ACHN (cell line): ENCODE measurements at regions not wholly inside any gene's neighbourhood (a gene's known extent, or its start where the extent isn't known, plus 50 kb on each side); places are given as distances from the start of the nearest gene placed in this dataset.
"Not testable (repeated sequence)": the region's sequence is repeated elsewhere in the genome, so short reads cannot be mapped to it uniquely, and the experiment has no call there.

ENCODE experiments used
- DNase-seq: peaks from one replicate; pipeline ENCODE4 v3.0.0-alpha.2; 2015
- in situ Hi-C: cut with HindIII; loops from 2 replicates; pipeline ENCODE4 v1.10.0; 2017; ENCODE audit warnings: low sequenced_read_pairs, low pct_ligation_motif_present, low pct_unique_long_range_greater_than_20kb

DNA sequence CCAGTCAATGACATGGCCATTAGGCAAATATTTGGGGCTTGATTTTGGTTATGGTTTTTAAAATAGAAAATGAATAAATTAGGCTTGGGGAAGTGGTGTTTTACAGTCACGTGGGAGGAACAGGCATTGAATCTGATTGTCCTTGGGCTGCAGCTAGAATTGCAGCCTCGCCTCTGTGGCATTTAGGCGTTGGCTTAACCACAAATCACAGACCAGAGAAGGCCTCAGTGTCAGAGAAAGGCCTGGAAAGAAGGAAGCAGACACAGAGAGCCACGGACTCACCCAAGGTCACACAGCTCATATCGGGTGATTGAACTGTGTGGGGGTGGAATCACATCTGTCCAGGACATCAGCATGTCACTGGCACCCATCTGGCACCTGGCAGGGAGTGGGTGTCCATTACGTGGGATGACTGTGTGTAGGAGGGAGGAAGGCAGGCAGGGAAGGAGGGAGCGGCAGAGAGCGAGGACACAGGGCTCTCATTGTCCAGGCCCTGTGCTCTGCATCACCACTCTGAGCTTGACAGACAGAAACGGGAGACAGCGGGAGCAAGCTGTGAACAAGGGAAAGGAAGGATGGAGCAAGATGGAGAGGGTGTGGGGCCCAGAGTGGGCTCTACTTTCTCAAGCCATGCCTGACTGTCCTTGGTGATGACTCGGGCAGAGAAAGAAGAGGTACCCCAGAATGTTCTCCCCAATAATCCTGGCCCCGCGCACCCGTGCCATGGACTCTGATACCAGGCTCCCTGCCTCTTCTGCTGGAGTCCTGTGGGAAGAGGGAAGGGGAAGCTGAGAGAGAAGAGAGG lies 186.4 kb downstream of the FAM43A start:
- DNase-seq: peak; percentile 16
- in situ Hi-C loops: no loop called here

DNA sequence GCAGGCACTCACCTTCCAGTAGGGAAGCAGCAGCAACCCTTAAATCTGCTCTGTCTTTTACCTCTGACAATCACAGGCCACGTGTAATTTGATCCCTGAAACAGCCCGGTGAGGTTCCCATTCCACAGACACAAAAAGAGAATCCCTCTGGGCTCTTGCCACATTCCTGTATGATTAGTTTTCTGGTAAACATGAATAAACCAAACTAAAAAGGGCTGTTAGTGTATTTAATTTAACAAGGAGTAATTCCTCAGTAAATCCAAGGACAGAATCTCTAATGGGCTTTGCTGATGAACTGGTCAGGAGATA lies 186.9 kb downstream of the FAM43A start:
- in situ Hi-C loops: no loop called here
- no peak for DNase-seq

DNA sequence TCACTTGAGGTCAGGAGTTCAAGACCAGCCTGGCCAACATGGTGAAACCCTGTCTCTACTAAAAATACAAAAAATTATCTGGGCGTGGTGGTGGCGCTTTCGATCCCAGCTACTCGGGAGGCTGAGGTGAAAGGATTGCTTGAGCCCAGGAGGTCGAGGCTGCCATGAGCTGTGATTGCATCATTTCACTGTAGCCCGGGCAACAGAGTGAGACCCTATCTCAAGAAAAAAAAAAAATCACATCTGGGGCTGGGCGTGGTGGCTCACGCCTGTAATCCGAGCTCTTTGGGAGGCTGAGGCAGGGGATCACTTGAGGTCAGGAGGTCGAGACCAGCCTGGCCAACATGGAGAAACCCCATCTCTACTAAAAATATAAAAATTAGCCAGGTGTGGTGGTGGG lies 187.8 kb downstream of the FAM43A start:
- in situ Hi-C loops: not testable (repeated sequence)

DNA sequence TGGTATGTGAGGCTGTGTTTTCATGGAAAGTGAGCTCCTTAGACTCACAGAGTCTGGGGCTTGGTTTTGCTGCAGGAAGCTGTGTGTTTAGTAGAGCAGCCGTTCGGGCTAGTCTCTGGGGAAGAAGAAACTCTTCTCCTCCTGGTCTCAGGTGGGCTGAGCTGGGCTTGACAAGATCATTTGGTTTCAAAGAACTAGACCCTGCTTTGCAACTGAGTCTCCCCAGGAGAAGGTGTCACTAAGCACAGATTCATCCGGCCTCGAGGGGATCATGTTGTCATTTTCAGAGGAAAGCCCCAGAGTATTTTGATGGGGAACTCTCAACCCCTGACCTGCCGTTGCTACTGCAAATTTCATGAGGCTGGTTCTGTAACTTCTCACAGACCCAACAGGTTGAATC lies 188.5 kb downstream of the FAM43A start:
- DNase-seq: no peak
- in situ Hi-C loops: no loop called here

More for the DNA sequence above, 187.8 kb downstream of the FAM43A start:
- not testable (repeated sequence) for DNase-seq

DNA sequence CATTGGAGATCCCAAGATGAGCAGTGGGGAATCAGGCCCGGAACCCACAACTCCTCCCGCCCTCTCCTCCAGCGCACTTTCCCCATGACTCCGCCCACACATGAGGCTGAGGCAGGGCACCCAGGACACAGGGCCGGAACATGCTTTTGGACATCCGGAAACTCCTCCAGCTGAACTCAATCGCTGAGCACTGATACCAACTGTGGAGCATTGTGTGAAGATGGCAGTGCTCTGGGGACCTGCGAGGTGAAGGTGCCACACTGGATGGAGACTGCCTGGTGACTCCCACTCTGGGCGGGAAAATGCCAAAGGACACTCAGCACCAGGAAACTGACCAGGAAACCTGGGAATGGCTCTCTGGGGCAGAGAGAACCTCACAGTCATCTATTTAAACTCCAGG lies 189.1 kb downstream of the FAM43A start:
- no peak for DNase-seq
- in situ Hi-C loops: no loop called here

DNA sequence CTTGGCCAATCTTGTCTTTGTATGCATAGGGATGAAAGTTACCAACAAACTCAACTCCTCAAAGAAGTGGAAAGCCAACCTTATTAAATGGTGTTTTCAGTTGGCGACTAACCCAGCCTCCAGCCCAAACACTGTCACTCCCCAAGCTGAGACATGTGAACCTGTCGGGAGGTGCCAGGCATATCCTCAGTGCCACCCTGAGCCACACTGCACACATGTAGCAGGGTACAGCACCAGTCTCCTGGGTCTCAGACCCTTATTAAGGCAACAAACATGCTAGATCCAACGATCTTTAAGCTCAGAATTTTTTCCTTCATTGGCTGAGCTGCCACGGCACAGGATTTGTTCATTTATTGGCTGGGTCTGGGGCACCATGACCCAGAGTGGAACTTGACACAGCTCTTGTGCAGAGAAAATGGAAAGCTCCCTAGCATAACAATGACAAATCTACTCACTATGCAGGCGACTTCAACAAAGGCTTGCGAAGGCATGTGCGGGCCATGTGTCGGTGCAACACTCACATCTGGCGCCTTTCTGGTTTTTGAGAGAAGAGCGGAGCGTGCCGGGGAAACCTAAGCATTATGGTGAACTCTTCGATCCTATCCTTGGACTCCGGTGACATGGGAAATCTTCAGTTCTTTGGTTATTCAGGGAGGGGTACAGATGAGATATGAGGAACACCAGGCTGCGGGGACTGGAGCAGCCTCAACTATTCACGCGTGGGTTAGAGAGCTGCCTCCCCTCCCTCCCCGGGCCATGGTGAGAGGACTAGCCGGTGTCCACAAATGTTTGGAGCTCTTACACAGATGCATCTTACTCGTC lies 190.1 kb downstream of the FAM43A start:
- no peak for DNase-seq
- in situ Hi-C loops: no loop called here

DNA sequence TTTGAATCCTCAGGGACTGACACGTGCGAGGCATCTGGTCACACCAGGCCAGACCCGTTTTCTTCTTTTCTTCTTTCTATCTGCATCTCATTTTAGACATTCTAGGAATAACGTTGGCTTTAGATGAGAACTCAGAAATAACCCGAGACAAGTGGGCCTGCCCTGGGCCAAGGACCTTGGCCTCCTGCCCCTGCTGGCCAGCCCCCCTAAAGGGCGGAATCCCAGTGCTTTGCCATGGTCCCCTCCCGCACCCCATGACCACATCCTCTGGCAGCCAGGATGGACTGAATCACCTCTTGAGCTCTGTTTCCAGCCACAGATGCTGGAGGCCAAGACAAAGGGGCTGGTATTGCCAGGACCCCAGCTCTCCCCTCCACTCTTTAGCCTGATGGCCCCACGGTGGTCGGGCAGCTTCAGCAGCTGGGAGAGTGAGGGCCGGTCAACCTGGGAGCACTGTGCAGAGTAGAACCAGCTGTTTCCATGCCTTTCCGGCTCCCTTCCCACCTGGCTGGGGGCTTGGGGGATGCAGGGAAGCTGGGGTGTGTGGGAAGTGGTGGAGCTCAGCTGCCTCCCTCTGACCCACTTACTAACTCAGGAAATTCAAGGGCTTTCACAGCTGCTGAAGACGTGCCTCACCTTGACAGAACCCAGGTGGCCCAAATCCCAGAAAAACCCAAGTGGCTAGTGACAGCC lies 190.9 kb downstream of the FAM43A start:
- in situ Hi-C loops: no loop called here
- DNase-seq: no peak

DNA sequence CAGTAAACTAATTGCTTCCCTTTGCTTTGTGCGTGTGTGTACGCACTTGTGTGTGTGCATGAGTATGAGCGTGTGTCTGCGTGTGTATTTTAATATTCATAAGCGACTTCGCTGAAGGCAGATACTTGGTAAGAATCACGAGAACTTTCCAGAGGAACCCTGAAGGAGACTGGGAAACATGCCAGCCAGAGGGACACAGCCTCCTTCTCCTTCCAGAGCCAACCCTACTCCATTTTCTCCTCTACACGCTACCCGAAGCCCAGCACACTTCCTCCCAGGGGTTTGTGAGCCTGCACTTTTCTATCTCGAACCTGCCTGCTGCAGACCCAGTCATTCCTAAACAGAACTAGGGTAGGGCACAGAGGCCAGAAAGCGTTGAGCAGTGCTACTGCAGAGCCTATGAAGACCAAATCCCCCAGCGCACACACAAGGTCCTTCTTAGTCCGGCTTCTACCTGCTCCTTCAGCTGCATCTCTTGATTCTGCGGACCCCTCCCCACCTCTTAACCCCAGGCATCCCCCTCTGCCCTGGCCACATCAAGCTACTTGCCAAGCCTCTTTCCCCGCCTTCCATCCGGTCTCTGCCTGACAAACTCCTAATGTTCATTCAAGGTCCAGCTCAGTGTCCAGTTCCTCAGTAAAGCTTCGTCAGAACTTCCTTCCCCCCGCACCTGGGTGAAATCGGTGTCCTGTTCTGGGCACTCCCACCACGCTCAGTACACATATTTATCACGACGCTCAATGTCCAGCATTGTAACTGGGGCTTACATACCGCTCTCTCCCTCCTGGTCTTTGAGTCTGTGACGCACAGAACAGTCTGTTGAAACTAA lies 191.8 kb downstream of the FAM43A start:
- DNase-seq: no peak
- in situ Hi-C loops: no loop called here

DNA sequence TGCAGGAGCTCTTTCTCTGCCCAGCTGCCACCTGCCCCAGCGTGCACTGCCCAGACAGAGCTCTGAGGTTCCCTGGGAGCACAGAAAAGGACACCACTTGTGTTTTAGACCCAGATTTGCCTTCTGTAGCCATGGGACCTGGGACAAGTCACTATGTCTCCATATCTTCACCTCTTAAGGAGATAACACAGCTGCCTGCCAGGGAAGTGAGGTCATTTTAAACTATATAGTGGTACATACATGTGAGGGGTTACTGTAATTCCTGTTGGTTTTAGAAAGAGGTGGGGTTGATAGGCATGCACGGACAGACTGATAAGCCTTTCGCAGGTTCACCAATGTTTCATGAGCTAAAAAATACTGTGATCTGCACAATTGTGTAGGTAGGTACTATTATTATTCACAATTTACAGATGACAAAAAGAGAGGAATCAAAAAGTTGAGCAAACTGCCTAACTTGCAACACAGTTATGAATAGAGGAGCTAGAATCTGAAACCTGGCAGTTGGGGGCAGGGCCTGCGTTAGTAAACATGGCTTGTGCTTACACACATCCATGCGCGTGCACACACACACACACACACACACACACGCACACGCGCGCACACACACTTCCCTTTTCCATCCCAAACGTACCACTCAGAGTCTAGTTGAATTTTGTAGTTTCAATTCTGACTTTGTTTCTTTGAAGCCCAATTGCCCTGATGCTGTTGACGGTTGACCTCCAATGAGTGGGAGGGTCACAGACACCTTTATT lies 193.6 kb downstream of the FAM43A start:
- in situ Hi-C loops: no loop called here
- no peak for DNase-seq

DNA sequence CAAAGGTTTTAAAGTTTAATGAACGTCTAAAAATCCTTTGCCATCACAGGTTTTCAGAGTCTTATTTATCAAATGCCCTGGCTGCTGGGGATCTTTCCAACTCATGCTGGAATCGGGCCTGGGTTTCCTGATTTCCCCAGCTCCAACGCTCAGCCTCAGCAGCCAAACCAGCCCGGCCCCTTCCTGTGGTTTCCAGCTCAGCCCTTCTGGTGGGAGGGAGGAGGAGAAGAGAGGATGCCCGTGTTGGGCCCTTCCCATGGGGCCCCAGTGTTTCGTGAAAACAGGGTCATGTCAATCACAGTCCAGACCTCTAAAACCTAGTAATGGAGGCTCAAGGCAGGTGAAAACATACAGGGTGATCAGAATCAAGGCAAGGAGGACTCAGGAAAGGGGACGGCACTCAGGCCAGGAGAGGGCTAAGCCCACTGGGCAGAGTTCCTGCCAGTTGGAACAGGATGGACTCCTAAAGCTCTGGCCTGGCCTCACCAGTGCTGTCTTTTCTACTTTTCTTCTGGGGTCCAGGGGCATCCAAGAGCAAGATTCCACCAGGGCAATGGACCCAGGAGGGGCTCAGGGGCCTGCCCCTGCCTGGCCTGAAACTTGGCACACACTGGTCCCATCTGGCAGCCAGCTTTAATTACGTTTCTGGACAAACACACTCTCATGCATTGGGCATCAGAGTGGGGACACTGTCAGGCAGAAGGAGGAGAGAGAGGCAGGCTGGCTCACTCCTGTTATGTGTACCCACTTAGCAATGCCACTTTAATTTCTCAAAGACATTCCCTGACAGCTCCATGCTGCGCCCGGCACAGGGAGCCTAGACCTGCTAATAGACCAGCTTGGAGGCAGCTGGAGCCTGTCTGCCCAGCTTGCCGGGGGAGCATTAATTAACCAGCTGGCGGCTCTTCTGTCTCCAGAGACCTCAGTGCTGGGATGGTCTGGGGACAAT lies 194.6 kb downstream of the FAM43A start:
- no peak for DNase-seq
- in situ Hi-C loops: no loop called here

DNA sequence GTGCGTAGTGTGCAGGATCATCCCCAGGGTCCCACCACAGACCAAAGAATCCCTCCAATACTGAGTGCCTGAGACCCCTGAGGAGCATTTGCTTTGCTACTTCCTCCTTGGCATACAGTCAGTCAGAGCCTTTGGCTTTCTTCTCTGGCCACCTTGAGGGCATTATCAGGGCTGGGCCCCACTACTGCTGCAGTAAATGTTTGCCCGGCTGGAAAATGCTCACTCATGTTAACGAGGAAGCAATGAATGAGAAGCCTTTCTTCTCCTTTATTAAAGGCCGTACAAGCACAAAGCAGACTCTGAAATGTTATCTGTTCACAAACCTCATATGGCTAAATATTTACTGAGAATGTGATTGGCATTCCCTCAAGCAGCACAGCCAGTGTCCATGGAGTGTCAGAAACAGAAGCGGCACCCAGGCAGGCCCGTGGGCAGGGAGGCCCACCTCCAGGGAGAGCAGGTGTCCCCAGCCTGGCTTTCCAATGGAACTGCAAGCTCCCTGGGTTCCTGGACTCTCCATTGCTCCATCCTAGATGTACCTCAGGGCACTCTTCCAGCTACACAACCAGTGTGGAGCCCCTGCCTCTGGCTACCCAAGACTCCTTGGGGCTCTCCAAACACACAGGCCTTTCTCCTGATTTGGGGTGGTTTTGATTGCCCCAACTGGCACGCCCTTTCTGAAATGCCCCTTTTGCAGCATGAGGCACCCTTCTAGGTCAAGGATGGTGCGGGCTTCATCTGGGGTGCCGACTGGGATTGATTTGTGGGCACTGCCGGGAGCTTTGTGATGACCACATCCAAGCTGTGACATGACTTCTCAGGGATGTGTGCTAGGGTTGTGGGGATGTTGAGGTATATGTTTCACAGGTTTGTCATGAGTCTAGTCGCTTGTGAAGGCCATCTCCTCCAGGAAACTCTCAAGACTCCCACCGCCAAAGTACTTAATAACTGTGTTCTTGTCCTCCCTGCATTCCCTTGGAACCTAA lies 195.6 kb downstream of the FAM43A start:
- DNase-seq: no peak
- in situ Hi-C loops: no loop called here

DNA sequence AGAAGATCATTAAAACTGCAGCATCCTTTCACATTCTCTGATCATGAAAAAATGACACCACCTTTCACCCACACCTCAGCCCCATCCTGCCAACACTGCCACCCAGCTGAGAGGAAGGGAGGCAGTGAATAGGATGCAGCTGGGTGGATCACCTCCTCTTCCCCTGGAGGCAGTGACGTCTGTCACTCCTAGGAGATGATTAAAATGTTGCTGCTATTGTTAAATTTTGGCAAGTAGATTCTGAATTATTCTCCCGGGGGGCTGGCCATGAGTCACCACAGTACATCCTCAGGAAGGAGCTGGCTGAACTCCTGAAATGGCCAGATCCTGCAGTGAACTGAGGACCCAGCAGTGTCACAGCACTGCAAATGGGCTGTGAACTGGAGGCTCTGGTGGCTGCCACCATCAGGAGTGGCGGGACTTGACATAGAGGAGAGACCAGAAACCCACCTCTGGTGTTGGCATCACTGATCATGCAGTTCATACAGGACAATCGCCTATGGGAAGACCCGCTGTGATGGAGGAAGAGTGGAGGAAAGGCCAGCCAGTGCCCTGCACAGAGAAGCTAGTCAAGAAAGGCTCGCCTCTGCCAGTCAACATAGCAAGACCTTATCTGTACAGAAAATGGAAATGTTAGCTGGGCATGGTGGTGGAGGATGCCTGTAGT lies 199.1 kb downstream of the FAM43A start:
- no peak for DNase-seq
- in situ Hi-C loops: no loop called here

DNA sequence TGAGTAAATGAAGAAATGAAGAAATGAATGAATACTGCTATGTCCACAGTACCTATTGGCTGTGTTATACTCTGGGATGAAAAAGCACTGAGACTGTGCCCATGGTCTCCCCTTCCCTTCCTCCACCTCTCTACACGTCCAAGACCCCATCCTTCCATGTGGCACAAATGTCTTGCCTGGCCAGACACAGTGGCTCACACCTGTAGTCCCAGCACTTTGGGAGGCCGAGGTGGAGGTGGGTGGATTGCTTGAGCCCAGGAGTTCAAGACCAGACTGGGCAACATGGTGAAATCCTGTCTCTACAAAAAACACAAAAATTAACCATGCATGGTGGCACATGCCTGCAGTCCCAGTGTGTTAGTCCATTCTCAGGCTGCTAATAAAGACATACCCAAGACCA lies 200.1 kb downstream of the FAM43A start:
- no peak for DNase-seq
- in situ Hi-C loops: no loop called here

DNA sequence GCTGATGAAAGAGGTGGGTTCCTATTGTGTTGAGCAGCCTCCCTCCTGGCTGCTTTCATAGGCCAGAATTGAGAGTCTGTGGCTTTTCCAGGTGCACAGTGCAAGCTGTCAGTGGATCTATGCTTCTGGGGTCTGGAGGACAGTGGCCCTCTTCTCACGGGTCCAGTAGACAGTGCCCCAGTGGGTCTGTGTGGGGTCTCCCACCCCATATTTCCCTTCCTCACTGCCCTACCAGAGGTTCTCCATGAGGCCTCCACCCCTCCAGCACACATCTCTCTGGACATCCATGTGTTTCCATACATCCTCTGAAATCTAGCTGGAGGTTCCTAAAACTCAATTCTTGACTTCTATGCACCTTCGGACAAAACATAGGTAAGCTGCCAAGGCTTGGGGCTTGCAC lies 201.2 kb downstream of the FAM43A start:
- in situ Hi-C loops: no loop called here
- DNase-seq: no peak

DNA sequence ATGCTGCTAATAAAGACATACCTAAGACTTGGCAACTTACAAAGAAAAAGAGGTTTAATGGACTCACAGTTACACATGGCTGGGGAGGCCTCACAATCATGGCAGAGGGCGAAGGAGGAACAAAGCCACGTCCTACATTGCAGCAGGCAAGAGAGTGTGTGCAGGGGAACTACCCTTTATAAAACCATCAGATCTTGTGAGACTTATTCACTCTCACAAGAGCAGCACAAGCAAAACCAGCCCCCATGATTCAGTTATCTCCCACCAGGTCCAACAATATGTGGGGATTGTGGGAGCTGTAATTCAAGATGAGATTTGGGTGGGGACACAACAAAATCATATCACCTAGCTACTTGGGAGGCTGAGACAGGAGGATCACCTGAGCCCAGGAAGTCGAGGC lies 202.4 kb downstream of the FAM43A start:
- DNase-seq, in situ Hi-C loops: not testable (repeated sequence)
